GM12878 (cell line): ENCODE measurements at regions not wholly inside any gene's neighbourhood (a gene's known extent, or its start where the extent isn't known, plus 50 kb on each side); places are given as distances from the start of the nearest gene placed in this dataset.

Experiments used
- ATAC-seq: fragments of 200-7000 bp; cut with Tn5 transposase; 3 replicates; pipeline ENCODE4 v1.9.1; 2020; ENCODE audit warnings: mild to moderate bottlenecking, moderate library complexity
- BruUV-seq: library from RNA; stranded (reverse); fragments of 400-500 nt; replicated peaks from 2 replicates; lab custom pipeline; 2021; lab: Mats Ljungman, UMichigan
- CTCF ChIA-PET: fragments of 300-600 bp; sonication (Branson Sonifier 250); formaldehyde crosslinking; extraction: SDS; loops from one replicate; lab custom pipeline; 2021; ENCODE audit warnings: inconsistent platforms; lab: Yijun Ruan, JAX
- POLR2A ChIA-PET: fragments of 350-600 bp; formaldehyde crosslinking; extraction: SDS; loops from one replicate; lab custom pipeline; 2021; ENCODE audit warnings: inconsistent platforms; lab: Charles Lee
- RAD21 ChIA-PET: fragments of 300-600 bp; sonication (Branson Sonifier 250); formaldehyde crosslinking; loops from one replicate; lab custom pipeline; 2023; ENCODE audit warnings: antibody characterized with exemption; ENCODE audit not compliant: unreplicated experiment; lab: Charles Lee
- SMC1A ChIA-PET: fragments of 300-600 bp; sonication (Branson Sonifier 250); formaldehyde crosslinking; loops from one replicate; lab custom pipeline; 2023; ENCODE audit not compliant: unreplicated experiment, uncharacterized antibody; lab: Charles Lee
- DNase-seq: peaks from one replicate; pipeline ENCODE4 v3.0.0-alpha.2; 2011; ENCODE audit warnings: low read depth, low spot score
- FAIRE-seq: peaks from 3 replicates; lab custom pipeline; 2011; peaks lifted over from hg19 to GRCh38; lab: Jason Lieb, UNC
- H2AFZ ChIP-seq: 2 replicates; pipeline ENCODE4 v1.6.0; 2011; ENCODE audit warnings: low read depth, low read length, control low read depth; ENCODE audit not compliant: control insufficient read depth
- H3K27ac ChIP-seq: 2 replicates; pipeline ENCODE4 v1.5.1; 2011; ENCODE audit warnings: control low read depth; ENCODE audit not compliant: control insufficient read depth, insufficient read depth
- H3K27me3 ChIP-seq, 2 experiments: replicated peaks in 1 of 2; 2 replicates each; pipeline versions ENCODE4 v1.6.0 to v1.6.1; 2011; ENCODE audit warnings: low read length in 1 of 2; ENCODE audit not compliant: control insufficient read depth in 2 of 2, insufficient read depth in 2 of 2
- H3K36me3 ChIP-seq, 2 experiments: 2 replicates each; pipeline ENCODE4 v1.5.1; 2011; ENCODE audit warnings: low read length in 1 of 2; ENCODE audit not compliant: control insufficient read depth in 2 of 2, insufficient read depth in 2 of 2
- H3K4me1 ChIP-seq: 2 replicates; pipeline ENCODE4 v1.6.1; 2011; ENCODE audit warnings: mild to moderate bottlenecking, low read length, moderate library complexity, mixed read lengths; ENCODE audit not compliant: control insufficient read depth, insufficient read depth
- H3K4me2 ChIP-seq: 2 replicates; pipeline ENCODE4 v1.6.0; 2011; ENCODE audit warnings: control low read depth; ENCODE audit not compliant: control insufficient read depth, insufficient read depth
- H3K4me3 ChIP-seq: fragments of 200-600 bp; sonication (generic); 2 replicates; pipeline ENCODE4 v1.5.1; 2016
- H3K79me2 ChIP-seq: 2 replicates; pipeline ENCODE4 v1.6.0; 2011; ENCODE audit warnings: low read length; ENCODE audit not compliant: control insufficient read depth, insufficient read depth
- H3K9ac ChIP-seq: 2 replicates; pipeline ENCODE4 v1.8.0; 2011; ENCODE audit warnings: low read length, control low read depth, mixed read lengths; ENCODE audit not compliant: control insufficient read depth, insufficient read depth
- H3K9me3 ChIP-seq: replicated peaks from 3 replicates; pipeline ENCODE4 v1.5.1; 2011; ENCODE audit warnings: mild to moderate bottlenecking, low read length; ENCODE audit not compliant: control insufficient read depth, insufficient read depth
- H4K20me1 ChIP-seq: 2 replicates; pipeline ENCODE4 v1.6.0; 2011; ENCODE audit not compliant: control insufficient read depth, insufficient read depth
- ASH2L ChIP-seq: fragments of 300-600, 200-600 bp; sonication (generic); IDR thresholded peaks from 2 replicates; pipeline ENCODE4 v1.6.1; 2017; ENCODE audit warnings: low read depth, mild to moderate bottlenecking, borderline replicate concordance
- POLR2AphosphoS2 ChIP-seq: IDR thresholded peaks from 2 replicates; pipeline ENCODE4 v1.6.1; 2011; ENCODE audit warnings: low read depth, mild to moderate bottlenecking, low read length, improper control_type of control experiment, moderate library complexity
- RCOR1 ChIP-seq: conservative IDR thresholded peaks from 2 replicates; pipeline ENCODE4 v1.6.1; 2012; ENCODE audit warnings: low read depth, low read length, improper control_type of control experiment
- TARDBP ChIP-seq: IDR thresholded peaks from 2 replicates; pipeline ENCODE4 v1.6.1; 2016; ENCODE audit warnings: borderline replicate concordance
- TCF12 ChIP-seq: IDR thresholded peaks from 2 replicates; pipeline ENCODE4 v1.6.1; 2011; ENCODE audit warnings: low read depth, mild to moderate bottlenecking, low read length
- YBX1 ChIP-seq: fragments of 450-650 bp; IDR thresholded peaks from 2 replicates; pipeline ENCODE4 v1.6.1; 2016; ENCODE audit warnings: antibody characterized with exemption
- WGBS: methylation state at CpG from one replicate; pipeline ENCODE4 v1.1.6; 2016; ENCODE audit warnings: low lambda C conversion rate; ENCODE audit not compliant: insufficient replicate concordance, insufficient coverage; ENCODE audit errors: missing lambda C conversion rate; 5-methylcytosine and 5-hydroxymethylcytosine counted together
- in situ Hi-C: fragments of 300-500 bp; cut with MboI; formaldehyde crosslinking; loops from 9 replicates; pipeline ENCODE4 v1.14.3; 2018; ENCODE audit warnings: mixed read lengths
- intact Hi-C: fragments of 100-400 bp; cut with micrococcal nuclease; formaldehyde crosslinking; loops from one replicate; pipeline ENCODE4 v1.14.2; 2022; ENCODE audit not compliant: unreplicated experiment
- TF ChIP-seq, protein P1 (sequence below): IDR thresholded peaks from 2 replicates; pipeline ENCODE4 v1.6.1; 2012; ENCODE audit warnings: improper control_type of control experiment, low read depth, low read length; ENCODE audit not compliant: insufficient replicate concordance

DNA sequence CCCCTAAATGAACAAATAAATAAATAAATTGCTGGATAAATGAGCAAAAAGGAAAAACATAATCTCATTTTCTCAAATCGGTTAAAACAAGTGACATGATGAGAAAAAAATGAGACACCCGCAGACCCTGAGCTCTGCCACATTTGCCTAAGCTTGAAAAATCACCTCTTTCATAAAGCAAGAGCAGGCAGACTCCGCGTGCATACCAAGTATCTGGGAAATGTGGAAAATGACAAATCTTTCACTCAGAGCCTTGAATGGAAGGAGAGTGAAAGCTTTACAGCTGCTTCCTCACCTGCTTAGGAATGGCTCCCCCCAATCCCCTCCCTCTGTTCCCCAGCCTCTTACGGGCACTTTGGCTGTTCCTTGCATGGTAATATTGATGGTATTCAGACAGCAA lies 355.5 kb upstream of the SUCLG2 start (continued):
- TF ChIP-seq, protein P1, sequence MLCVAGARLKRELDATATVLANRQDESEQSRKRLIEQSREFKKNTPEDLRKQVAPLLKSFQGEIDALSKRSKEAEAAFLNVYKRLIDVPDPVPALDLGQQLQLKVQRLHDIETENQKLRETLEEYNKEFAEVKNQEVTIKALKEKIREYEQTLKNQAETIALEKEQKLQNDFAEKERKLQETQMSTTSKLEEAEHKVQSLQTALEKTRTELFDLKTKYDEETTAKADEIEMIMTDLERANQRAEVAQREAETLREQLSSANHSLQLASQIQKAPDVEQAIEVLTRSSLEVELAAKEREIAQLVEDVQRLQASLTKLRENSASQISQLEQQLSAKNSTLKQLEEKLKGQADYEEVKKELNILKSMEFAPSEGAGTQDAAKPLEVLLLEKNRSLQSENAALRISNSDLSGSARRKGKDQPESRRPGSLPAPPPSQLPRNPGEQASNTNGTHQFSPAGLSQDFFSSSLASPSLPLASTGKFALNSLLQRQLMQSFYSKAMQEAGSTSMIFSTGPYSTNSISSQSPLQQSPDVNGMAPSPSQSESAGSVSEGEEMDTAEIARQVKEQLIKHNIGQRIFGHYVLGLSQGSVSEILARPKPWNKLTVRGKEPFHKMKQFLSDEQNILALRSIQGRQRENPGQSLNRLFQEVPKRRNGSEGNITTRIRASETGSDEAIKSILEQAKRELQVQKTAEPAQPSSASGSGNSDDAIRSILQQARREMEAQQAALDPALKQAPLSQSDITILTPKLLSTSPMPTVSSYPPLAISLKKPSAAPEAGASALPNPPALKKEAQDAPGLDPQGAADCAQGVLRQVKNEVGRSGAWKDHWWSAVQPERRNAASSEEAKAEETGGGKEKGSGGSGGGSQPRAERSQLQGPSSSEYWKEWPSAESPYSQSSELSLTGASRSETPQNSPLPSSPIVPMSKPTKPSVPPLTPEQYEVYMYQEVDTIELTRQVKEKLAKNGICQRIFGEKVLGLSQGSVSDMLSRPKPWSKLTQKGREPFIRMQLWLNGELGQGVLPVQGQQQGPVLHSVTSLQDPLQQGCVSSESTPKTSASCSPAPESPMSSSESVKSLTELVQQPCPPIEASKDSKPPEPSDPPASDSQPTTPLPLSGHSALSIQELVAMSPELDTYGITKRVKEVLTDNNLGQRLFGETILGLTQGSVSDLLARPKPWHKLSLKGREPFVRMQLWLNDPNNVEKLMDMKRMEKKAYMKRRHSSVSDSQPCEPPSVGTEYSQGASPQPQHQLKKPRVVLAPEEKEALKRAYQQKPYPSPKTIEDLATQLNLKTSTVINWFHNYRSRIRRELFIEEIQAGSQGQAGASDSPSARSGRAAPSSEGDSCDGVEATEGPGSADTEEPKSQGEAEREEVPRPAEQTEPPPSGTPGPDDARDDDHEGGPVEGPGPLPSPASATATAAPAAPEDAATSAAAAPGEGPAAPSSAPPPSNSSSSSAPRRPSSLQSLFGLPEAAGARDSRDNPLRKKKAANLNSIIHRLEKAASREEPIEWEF: no peak
- TF ChIP-seq POLR2AphosphoS2 (no peak), YBX1 (no peak), TARDBP (no peak), ASH2L (no peak)

DNA sequence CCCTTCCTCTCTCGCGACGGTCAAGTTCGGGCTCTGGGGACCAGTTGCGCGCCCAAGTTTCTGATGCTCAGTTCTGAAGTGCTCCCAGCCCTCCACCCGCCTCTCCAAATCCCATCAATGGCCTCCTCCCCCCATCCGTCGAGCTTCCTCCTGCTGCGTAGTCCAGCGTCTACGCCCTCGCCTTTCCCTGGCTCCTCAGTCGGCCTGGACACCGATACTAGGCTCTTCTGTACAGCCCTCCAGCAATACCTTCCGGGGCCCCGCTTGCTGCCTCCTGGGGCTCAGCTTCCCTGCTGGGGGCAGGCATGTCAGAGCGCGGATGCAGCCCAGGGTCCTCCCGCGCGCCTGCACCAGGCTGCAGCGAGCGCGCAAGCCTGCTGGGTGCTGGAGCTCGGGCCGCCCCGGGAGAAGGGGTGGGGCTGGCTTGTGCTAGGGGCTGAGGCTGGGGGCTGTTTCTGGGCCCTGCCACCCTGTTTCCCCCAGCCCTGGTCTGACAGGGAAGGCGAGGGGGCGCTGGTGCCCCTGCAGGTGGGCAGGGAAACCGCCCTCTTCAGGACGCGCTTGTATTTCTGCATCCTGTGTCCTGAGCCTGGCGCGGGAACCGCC lies 353.3 kb upstream of the SUCLG2 start:
- ChIA-PET CTCF (no interaction called here), RAD21 (no interaction called here), POLR2A (no interaction called here), SMC1A (no interaction called here)
- no peak for ATAC-seq
- Histone ChIP-seq H2AFZ (no peak overlapping the region), H3K4me2 (no peak overlapping the region), H3K27me3 (no peaks in the 10 kb centered on the region; a peak in 1 of 4 replicates), H3K4me3 (no peak overlapping the region), H3K4me1 (no peaks in the 10 kb centered on the region), H4K20me1 (no peaks in the 10 kb centered on the region), H3K79me2 (no peaks in the 10 kb centered on the region), H3K9ac (no peak overlapping the region), H3K27ac (no peak overlapping the region), H3K36me3 (no peaks in the 10 kb centered on the region), H3K9me3 (no peaks in the 10 kb centered on the region)
- intact Hi-C loops: no loop called here
- TF ChIP-seq RCOR1 (no peak), TCF12 (no peak)
- in situ Hi-C loops: no loop called here
- no TSS peak for BruUV-seq
- no peak for FAIRE-seq
- WGBS: 51% methylated on average over 27 of the region's 36 CpGs
- no peak for DNase-seq
